K562 (cell line): ENCODE measurements at regions not wholly inside any gene's neighbourhood (a gene's known extent, or its start where the extent isn't known, plus 50 kb on each side); places are given as distances from the start of the nearest gene placed in this dataset.

Experiments
- ARHGAP35 ChIP-seq: fragments of 450-650 bp; IDR thresholded peaks from 2 replicates; pipeline ENCODE4 v1.6.1; 2018; ENCODE audit not compliant: partially characterized antibody
- BCL6 ChIP-seq: fragments of 250-450 bp; sonication (Bioruptor Pico); IDR thresholded peaks from 2 replicates; pipeline ENCODE4 v1.4.0; 2020
- CCAR2 ChIP-seq: fragments of 200-400 bp; formaldehyde crosslinking; IDR thresholded peaks from 2 replicates; pipeline ENCODE4 v1.6.1; 2017; ENCODE audit warnings: mild to moderate bottlenecking, low read depth, low read length
- CEBPZ ChIP-seq: fragments of 150-350 bp; IDR thresholded peaks from 2 replicates; pipeline ENCODE4 v1.6.1; 2014; ENCODE audit warnings: low read depth, mild to moderate bottlenecking, low read length, borderline replicate concordance
- FOXO4 ChIP-seq: fragments of 450-650 bp; formaldehyde crosslinking; IDR thresholded peaks from 2 replicates; pipeline ENCODE4 v1.4.0; 2020; ENCODE audit warnings: mild to moderate bottlenecking, moderate library complexity
- FUS ChIP-seq: fragments of 200-400 bp; formaldehyde crosslinking; optimal IDR thresholded peaks from 2 replicates; pipeline ENCODE3; 2017; ENCODE audit warnings: low read depth, low read length
- JUND ChIP-seq, 2 experiments: IDR thresholded peaks; 2 replicates in 1 of 2; 3 replicates in 1 of 2; pipeline ENCODE4 v1.6.1; 2011; ENCODE audit warnings: borderline replicate concordance in 2 of 2, low read depth in 2 of 2, low read length in 2 of 2, improper control_type of control experiment in 1 of 2, missing biosample characterization in 1 of 2, missing genetic modification characterization in 1 of 2, missing genetic modification reagents in 1 of 2
- MED1 ChIP-seq: sonication (generic); formaldehyde crosslinking; IDR thresholded peaks from 2 replicates; pipeline ENCODE4 v1.8.1; 2023; ENCODE audit warnings: missing genetic modification reagents, borderline replicate concordance
- MTA1 ChIP-seq: fragments of 450-650 bp; IDR thresholded peaks from 2 replicates; pipeline ENCODE4 v1.6.1; 2017; ENCODE audit warnings: borderline replicate concordance
- NFIX ChIP-seq: fragments of 250-450 bp; sonication (Bioruptor Pico); IDR thresholded peaks from 2 replicates; pipeline ENCODE4 v1.4.0; 2020; ENCODE audit warnings: low read depth, mild to moderate bottlenecking, moderate library complexity
- RBFOX2 ChIP-seq: fragments of 200-400 bp; formaldehyde crosslinking; IDR thresholded peaks from 2 replicates; pipeline ENCODE4 v1.6.1; 2017; ENCODE audit warnings: low read depth, mild to moderate bottlenecking, low read length, moderate library complexity
- TCF7 ChIP-seq: sonication (generic); IDR thresholded peaks from 2 replicates; pipeline ENCODE4 v1.6.1; 2016; ENCODE audit warnings: antibody characterized with exemption, borderline replicate concordance
- TCFL5 ChIP-seq: fragments of 250-450 bp; sonication (Bioruptor Pico); conservative IDR thresholded peaks from 2 replicates; pipeline ENCODE4 v1.6.1; 2021; ENCODE audit warnings: mild to moderate bottlenecking, moderate library complexity, matching md5 sums
- TFE3 ChIP-seq: fragments of 450-650 bp; formaldehyde crosslinking; IDR thresholded peaks from 2 replicates; pipeline ENCODE4 v1.4.0; 2020; ENCODE audit warnings: mild to moderate bottlenecking, mixed read lengths
- THAP7 ChIP-seq: fragments of 250-450 bp; sonication (Bioruptor Pico); IDR thresholded peaks from 2 replicates; pipeline ENCODE4 v1.5.0; 2021
- ZBTB2 ChIP-seq: fragments of 450-650 bp; IDR thresholded peaks from 2 replicates; pipeline ENCODE4 v1.6.1; 2016; ENCODE audit warnings: antibody characterized with exemption
- ZNF134 ChIP-seq: fragments of 250-450 bp; sonication (Bioruptor Pico); conservative IDR thresholded peaks from 2 replicates; pipeline ENCODE4 v1.4.0; 2020
- ZNF140 ChIP-seq: fragments of 250-450 bp; sonication (Bioruptor Pico); IDR thresholded peaks from 2 replicates; pipeline ENCODE4 v1.8.0; 2021; ENCODE audit warnings: moderate library complexity, mild to moderate bottlenecking, inconsistent platforms
- ZNF75A ChIP-seq: fragments of 450-650 bp; formaldehyde crosslinking; IDR thresholded peaks from 2 replicates; pipeline ENCODE4 v1.4.0; 2020; ENCODE audit warnings: mild to moderate bottlenecking
- ZNF778 ChIP-seq: fragments of 450-650 bp; formaldehyde crosslinking; IDR thresholded peaks from 2 replicates; pipeline ENCODE4 v1.4.0; 2020; ENCODE audit warnings: mild to moderate bottlenecking, moderate library complexity

- TF ChIP-seq ZBTB2 = peak; percentile 70
- TF ChIP-seq ZNF134 = no peak
- no peak for TF ChIP-seq TCFL5
- peak; percentile 52; the same call in 1 of the 2 replicates for TF ChIP-seq RBFOX2
- TF ChIP-seq NFIX (CRISPR knock-in tag) = no peak
- no peak for TF ChIP-seq BCL6 (CRISPR knock-in tag)
- TF ChIP-seq ZNF75A (CRISPR knock-in tag) = no peak
- TF ChIP-seq FUS = no peak
- TF ChIP-seq FOXO4 (CRISPR knock-in tag) = no peak
- TF ChIP-seq THAP7 = no peak
- TF ChIP-seq ZNF778 (CRISPR knock-in tag) = no peak
- TF ChIP-seq CEBPZ = no peak
- TF ChIP-seq CCAR2 = no peak
- TF ChIP-seq MTA1 = peak; percentile 74
- no peak for TF ChIP-seq TCF7
- no peak for TF ChIP-seq ARHGAP35
- no peak for TF ChIP-seq ZNF140 (CRISPR knock-in tag)
- no peak for TF ChIP-seq TFE3
- no peak for TF ChIP-seq MED1 (CRISPR knock-in tag)
- peak; percentile 77 for TF ChIP-seq JUND (IDR thresholded peaks at IDR 0.05; ENCODE audit: borderline replicate concordance, low read depth, low read length)
- TF ChIP-seq JUND (tag; IDR thresholded peaks at IDR 0.05; ENCODE audit: borderline replicate concordance, low read depth, low read length) = peak; percentile 62; the same call in 1 of the 3 replicates
Observed at GRCh38 chr2:74048843-74049519, 64.3 kb downstream of the TET3 start (continued).
